D721Med (cell line): ENCODE measurements at regions not wholly inside any gene's neighbourhood (a gene's known extent, or its start where the extent isn't known, plus 50 kb on each side); places are given as distances from the start of the nearest gene placed in this dataset.

Source experiments
- DNase-seq: peaks from one replicate; pipeline ENCODE4 v3.0.0; 2011; ENCODE audit warnings: low spot score; ENCODE audit not compliant: insufficient read length
- FAIRE-seq: peaks from 2 replicates; lab custom pipeline; 2011; peaks lifted over from hg19 to GRCh38; lab: Jason Lieb, UNC
- TF ChIP-seq, protein P1 (sequence below): IDR thresholded peaks from 2 replicates; pipeline ENCODE4 v1.5.1; 2012; ENCODE audit warnings: mild to moderate bottlenecking, control low read depth; ENCODE audit not compliant: insufficient read depth; ENCODE audit errors: missing control alignments

DNA sequence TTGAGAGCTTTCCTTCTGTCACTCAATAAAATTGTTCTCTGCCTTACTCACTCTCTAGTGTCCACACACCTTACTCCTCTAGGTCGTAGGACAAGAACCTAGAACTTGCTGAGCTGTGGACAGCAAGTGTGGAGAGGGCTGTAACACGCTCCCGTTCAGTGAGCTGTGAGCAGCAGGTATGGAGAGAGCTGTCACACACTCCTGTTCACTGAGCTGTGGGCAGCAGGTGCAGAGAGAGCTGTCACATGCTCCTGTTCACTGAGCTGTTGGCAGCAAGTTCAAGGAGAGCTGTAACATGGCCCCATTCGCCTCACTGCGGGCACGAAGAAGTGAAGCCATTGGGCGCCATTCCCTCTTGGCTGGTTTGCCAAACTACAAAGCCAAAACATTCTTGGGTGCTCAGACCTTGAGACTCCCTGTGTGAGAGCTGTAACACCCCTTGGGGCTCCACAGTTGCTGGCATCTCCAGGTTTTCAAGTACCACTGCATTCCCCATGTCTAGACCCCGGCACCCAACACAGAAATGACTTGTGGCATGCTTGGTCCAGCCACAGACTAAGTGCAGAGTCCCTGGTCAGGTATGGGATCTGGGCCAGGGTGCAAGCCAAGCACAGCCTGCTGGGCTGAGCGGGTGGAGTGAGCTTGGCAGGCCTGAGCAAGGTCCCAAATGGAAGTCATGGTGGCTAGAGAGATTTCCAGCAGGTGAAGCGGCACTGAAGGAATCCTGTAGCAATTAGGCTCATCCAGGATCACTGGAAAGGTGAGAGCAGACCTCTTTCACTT lies 608.0 kb upstream of the CDH8 start:
- FAIRE-seq (no peak), DNase-seq (no peak)
- TF ChIP-seq, protein P1, sequence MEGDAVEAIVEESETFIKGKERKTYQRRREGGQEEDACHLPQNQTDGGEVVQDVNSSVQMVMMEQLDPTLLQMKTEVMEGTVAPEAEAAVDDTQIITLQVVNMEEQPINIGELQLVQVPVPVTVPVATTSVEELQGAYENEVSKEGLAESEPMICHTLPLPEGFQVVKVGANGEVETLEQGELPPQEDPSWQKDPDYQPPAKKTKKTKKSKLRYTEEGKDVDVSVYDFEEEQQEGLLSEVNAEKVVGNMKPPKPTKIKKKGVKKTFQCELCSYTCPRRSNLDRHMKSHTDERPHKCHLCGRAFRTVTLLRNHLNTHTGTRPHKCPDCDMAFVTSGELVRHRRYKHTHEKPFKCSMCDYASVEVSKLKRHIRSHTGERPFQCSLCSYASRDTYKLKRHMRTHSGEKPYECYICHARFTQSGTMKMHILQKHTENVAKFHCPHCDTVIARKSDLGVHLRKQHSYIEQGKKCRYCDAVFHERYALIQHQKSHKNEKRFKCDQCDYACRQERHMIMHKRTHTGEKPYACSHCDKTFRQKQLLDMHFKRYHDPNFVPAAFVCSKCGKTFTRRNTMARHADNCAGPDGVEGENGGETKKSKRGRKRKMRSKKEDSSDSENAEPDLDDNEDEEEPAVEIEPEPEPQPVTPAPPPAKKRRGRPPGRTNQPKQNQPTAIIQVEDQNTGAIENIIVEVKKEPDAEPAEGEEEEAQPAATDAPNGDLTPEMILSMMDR = no peak

DNA sequence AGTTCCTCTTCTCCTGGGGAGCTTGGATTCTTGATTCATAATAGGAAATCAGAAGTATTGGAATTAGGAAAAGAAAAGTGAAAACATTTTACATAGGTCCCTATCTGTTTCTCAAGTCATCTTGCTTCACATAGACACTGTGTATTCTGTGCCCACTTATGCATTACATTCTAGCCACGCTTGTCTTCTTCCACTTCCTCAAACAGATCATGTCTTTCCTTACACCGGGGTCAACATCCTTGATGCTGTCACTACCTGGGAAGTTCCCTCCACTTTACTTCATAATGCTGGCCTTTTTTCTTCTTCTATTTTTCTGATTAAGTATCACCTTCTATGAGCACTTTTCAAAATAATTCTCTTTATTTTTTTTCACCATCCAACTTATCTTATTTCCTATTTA lies 606.4 kb upstream of the CDH8 start:
- no peak for FAIRE-seq
- TF ChIP-seq, protein P1 = no peak
- no peak for DNase-seq

DNA sequence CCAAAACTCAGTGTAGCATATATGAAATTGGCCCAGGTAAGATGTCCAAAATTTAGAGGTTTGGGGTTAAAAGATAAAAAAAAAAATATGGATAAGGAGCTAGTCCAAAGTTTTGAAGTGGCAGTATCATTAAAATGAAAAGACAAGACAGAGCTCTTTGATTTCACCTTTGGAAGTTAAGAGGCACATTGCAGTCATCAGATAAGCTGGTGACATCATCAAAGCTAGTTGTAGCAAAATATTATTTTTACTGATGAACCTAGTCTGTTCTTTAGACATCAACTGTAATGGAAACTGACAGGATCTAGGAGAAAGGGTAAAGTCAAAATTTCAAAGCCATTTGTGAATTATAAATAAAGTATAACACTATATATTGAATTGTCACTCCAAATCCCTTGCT lies 603.7 kb upstream of the CDH8 start:
- TF ChIP-seq, protein P1 = no peak
- DNase-seq (no peak), FAIRE-seq (no peak)

DNA sequence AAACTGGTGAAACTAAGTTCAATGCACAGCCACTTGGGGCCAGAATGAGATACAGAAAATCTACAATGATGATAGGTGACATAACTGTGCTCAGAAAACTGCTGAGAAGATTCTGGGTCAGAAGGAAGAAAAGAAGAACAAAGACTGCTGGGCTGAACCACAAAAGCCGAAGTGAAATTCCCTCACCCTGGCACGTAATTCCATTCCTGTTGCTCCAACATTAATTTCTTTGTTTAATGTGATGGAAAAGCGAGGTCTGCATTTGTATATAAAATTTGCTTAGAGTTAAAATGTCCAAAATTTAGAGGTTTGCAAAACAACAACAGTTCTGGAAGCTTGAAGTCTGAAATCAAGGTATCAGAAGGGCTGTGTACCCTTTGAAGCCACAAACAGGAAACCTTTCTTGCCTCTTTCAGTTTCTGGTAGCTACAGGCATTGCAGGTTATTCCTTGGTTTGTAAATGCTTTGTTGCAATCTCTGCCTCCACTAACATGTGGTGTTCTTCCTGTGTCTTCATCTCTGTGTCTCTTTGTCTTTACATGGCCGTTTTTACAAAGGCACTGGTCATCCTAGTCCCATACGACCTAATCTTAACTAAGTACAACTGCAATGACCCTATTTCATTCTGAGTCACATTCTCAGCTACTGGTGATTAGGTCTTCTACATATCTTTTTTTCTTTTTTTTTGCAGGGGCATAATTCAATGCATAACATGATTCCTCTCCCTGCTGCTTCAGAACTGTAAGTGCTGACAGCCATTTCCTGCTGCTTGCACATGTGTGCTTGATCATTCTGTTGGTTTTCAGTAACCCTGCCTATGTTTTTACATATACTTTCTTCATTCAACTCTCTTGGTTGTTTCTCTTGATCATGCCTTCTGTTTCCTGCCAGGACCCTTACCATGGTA lies 603.0 kb upstream of the CDH8 start:
- no peak for DNase-seq
- no peak for FAIRE-seq
- TF ChIP-seq, protein P1 = no peak

DNA sequence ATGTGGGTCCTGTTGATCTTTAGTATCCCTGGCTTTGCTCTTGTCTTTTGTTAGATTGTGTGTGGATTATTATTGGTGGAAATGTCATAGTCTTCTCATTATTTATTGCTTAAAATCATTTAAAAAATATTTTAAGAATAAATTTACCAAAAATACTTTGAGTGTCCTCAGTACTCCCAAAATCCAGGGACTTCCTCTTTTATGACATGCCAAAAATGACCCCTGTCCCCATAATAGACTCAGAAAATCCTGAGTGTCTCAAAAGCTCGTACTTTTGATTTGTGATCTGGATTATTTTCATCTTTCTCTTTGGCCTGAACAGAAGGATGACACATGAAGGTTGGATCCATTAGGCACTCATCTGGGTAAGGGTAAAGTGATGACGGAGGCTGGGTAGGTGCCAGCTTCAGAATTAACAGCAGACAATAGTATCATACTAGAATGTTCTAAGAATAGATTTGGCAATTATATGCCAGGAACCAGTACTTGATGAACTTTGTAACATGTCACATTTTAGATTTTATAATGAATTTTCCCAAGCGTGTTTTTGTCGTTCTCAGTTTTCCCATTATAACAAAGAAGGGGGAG lies 602.2 kb upstream of the CDH8 start:
- DNase-seq = no peak
- FAIRE-seq = no peak
- TF ChIP-seq, protein P1 = no peak

DNA sequence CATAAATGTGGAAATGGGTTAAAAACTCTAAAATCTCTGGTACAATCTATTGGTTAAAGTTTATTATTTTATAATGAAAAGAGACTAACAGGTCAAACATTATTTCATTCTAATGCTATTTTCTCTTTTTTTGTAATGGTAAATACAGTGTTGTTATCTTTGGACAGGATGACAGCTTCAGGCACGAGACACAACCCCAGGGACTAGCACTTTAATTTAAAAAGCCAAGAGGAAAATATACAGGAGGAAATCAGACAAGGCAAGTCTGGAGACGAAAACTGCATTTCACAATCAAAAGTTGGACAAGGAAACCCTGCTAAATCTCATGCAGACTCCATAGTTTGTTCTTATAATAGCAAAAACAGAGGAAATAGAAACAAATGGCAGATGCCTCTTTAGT lies 589.1 kb upstream of the CDH8 start:
- TF ChIP-seq, protein P1 = no peak
- FAIRE-seq = no peak
- DNase-seq = no peak

DNA sequence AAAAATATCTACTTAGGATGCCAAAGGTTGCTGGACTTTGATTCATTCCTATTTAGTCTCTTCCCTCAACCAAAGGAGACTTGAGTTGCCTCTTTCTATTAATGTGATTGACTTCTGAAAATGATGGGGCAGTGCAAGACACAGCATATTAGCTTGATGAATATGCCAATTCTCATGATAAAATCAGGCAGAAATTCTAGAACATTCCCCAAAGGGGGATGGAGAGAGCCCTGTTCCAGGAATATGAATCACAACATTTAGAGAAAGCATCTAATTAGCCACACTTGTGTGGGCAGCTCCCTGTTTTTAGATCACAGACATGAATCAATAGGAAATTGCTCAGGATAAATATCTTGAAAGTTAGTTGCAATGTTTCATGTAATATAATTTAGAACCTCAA lies 584.0 kb upstream of the CDH8 start:
- no peak for DNase-seq

More for the DNA sequence above, 584.0 kb upstream of the CDH8 start:
- FAIRE-seq = no peak
- TF ChIP-seq, protein P1 = no peak
